ENCODE measurements at regions not wholly inside any gene's neighbourhood (a gene's known extent, or its start where the extent isn't known, plus 50 kb on each side); places are given as distances from the start of the nearest gene placed in this dataset.

DNA sequence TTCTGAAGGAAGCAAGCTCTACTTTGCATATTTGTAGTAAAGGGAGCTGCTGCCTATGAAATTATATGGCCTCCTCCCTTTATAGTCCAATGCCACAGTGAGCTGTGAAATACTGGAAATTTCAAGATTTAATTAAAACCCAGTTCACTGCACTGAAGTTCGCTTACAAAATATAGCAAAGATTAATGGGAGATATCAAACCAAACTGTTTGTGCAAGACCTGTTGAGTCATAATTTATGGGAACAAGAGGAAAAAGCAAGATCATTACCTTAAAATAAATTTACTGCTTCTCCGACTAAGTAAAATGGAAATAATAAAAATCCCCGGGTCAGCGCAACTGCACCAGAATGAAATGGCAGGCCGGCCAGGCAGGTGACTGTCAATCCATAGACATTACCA, 215.5 kb upstream of the RAB6C start:
- dilution Hi-C loops (cut with MboI; ENCODE audit: extremely low pct_ligation_motif_present, low sequenced_read_pairs): no loop called here
- no peak for TF ChIP-seq MYC (IDR thresholded peaks at IDR 0.05; ENCODE audit: low read depth, low read length)
- no peak for TF ChIP-seq GATA2 (IDR thresholded peaks at IDR 0.05; ENCODE audit: insufficient read depth, insufficient read length, low read depth, low read length)
- no peak for TF ChIP-seq POLR2AphosphoS5 (IDR thresholded peaks at IDR 0.05; ENCODE audit: insufficient read depth, low read depth, low read length)
- no peak for TF ChIP-seq POLR2A (IDR thresholded peaks at IDR 0.05; ENCODE audit: low read depth, low read length)
- CTCF ChIA-PET: no interaction called here
- H3K9me3 ChIP-seq (replicated peaks; ENCODE audit: control insufficient read depth, insufficient read depth, low read length): peaks cover 6% of the 10 kb centered on the region
- H3K9ac ChIP-seq (replicated peaks; ENCODE audit: extremely low read depth, insufficient read depth, low read length): no peak overlapping the region
- H3K36me3 ChIP-seq (ENCODE audit: control insufficient read depth in 2 of 2, extremely low read depth in 1 of 2, insufficient read depth in 2 of 2, low read length in 2 of 2): no peaks in the 10 kb centered on the region
- H3K9me1 ChIP-seq (replicated peaks; ENCODE audit: control insufficient read depth, extremely low read depth, insufficient read depth, low read length): no peaks in the 10 kb centered on the region
- H3K4me2 ChIP-seq (ENCODE audit: insufficient read depth, low read length): no peak overlapping the region
- H3K79me2 ChIP-seq (ENCODE audit: control insufficient read depth, insufficient read depth, low read length): no peaks in the 10 kb centered on the region
- H3K27me3 ChIP-seq (ENCODE audit: control insufficient read depth in 2 of 2, insufficient read depth in 2 of 2, low read length in 2 of 2): no peaks in the 10 kb centered on the region
- DNase-seq (ENCODE audit: low read depth, low spot score): no peak
- no peak for FAIRE-seq
- no peaks in the 10 kb centered on the region for H4K20me1 ChIP-seq (replicated peaks; ENCODE audit: control insufficient read depth, extremely low read depth, insufficient read depth, low read length)
- intact Hi-C loops (cut with micrococcal nuclease): no loop called here
- POLR2A ChIA-PET: no interaction called here
- no peaks in the 10 kb centered on the region for H3K4me1 ChIP-seq (ENCODE audit: control insufficient read depth, extremely low read depth, insufficient read depth, low read length)
- H3K27ac ChIP-seq (ENCODE audit: insufficient read depth, low read depth, low read length): no peak overlapping the region
- BruUV-seq (replicated peaks): no TSS peak
- no peak overlapping the region for H3K4me3 ChIP-seq (replicated peaks in 1 of 3; ENCODE audit: insufficient read depth in 1 of 3, low read depth in 1 of 3, low read length in 3 of 3)
- no peak overlapping the region for H2AFZ ChIP-seq (ENCODE audit: low read depth, low read length)

- CTCF ChIA-PET: no interaction called here
- Histone ChIP-seq H3K4me1 (ENCODE audit: control insufficient read depth, extremely low read depth, insufficient read depth, low read length) (no peaks in the 10 kb centered on the region), H3K79me2 (ENCODE audit: control insufficient read depth, insufficient read depth, low read length) (no peaks in the 10 kb centered on the region), H2AFZ (ENCODE audit: low read depth, low read length) (no peak overlapping the region), H3K9me3 (replicated peaks; ENCODE audit: control insufficient read depth, insufficient read depth, low read length) (peaks cover 6% of the 10 kb centered on the region), H3K27me3 (ENCODE audit: control insufficient read depth in 2 of 2, insufficient read depth in 2 of 2, low read length in 2 of 2) (no peaks in the 10 kb centered on the region), H3K4me2 (ENCODE audit: insufficient read depth, low read length) (no peak overlapping the region), H3K27ac (ENCODE audit: insufficient read depth, low read depth, low read length) (no peak overlapping the region), H3K9me1 (replicated peaks; ENCODE audit: control insufficient read depth, extremely low read depth, insufficient read depth, low read length) (no peaks in the 10 kb centered on the region), H3K36me3 (ENCODE audit: control insufficient read depth in 2 of 2, extremely low read depth in 1 of 2, insufficient read depth in 2 of 2, low read length in 2 of 2) (no peaks in the 10 kb centered on the region), H3K4me3 (replicated peaks in 1 of 3; ENCODE audit: insufficient read depth in 1 of 3, low read depth in 1 of 3, low read length in 3 of 3) (no peak overlapping the region), H3K9ac (replicated peaks; ENCODE audit: extremely low read depth, insufficient read depth, low read length) (no peak overlapping the region), H4K20me1 (replicated peaks; ENCODE audit: control insufficient read depth, extremely low read depth, insufficient read depth, low read length) (no peaks in the 10 kb centered on the region)
- POLR2A ChIA-PET: no interaction called here
- dilution Hi-C loops (cut with MboI; ENCODE audit: extremely low pct_ligation_motif_present, low sequenced_read_pairs): no loop called here
- DNase-seq (ENCODE audit: low read depth, low spot score): no peak
- intact Hi-C loops (cut with micrococcal nuclease): no loop called here
- TF ChIP-seq JUN (IDR thresholded peaks at IDR 0.05; ENCODE audit: borderline replicate concordance, insufficient read depth, insufficient read length, low read depth) (no peak), POLR2AphosphoS5 (IDR thresholded peaks at IDR 0.05; ENCODE audit: insufficient read depth, low read depth, low read length) (no peak)
- BruUV-seq (replicated peaks): no TSS peak
- no peak for FAIRE-seq
These were observed 214.8 kb upstream of the RAB6C start for GRCh38 chr2:129764376-129765325.
